OCI-LY1 (cell line): ENCODE measurements at regions not wholly inside any gene's neighbourhood (a gene's known extent, or its start where the extent isn't known, plus 50 kb on each side); places are given as distances from the start of the nearest gene placed in this dataset.

ENCODE experiments used
- EZH2 ChIP-seq: fragments of 200-600 bp; sonication (generic), shearing (Covaris generic); IDR thresholded peaks from 2 replicates; pipeline ENCODE4 v1.8.0; 2017; ENCODE audit warnings: borderline replicate concordance, mixed run types, mild to moderate bottlenecking, antibody characterized with exemption, low read length, moderate library complexity, mixed read lengths
- TF ChIP-seq, protein P1 (sequence below): fragments of 200-600 bp; sonication (generic), shearing (Covaris generic); IDR thresholded peaks from 2 replicates; pipeline ENCODE4 v1.5.1; 2017; ENCODE audit warnings: mild to moderate bottlenecking, antibody characterized with exemption, low read length, moderate library complexity, mixed read lengths

DNA sequence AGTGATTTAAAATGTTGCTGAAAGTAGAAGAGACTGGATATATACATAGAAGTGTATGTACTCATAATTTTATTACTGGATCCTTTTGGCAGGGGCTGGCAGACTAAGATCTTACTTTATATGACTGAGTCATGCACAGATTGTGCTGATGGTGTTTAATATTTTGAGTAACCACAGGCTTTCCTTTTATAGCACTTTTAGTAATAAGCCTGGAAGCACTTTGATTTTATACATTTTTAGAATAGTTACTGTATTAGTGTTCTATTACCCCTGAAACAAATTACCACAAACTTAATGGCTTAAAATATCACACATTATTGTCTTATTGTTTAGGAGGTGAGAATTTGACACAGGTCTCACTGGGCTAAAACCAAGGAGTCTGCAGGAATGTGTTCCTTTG, 113.4 kb upstream of the CDH8 start:
- TF ChIP-seq, protein P1, sequence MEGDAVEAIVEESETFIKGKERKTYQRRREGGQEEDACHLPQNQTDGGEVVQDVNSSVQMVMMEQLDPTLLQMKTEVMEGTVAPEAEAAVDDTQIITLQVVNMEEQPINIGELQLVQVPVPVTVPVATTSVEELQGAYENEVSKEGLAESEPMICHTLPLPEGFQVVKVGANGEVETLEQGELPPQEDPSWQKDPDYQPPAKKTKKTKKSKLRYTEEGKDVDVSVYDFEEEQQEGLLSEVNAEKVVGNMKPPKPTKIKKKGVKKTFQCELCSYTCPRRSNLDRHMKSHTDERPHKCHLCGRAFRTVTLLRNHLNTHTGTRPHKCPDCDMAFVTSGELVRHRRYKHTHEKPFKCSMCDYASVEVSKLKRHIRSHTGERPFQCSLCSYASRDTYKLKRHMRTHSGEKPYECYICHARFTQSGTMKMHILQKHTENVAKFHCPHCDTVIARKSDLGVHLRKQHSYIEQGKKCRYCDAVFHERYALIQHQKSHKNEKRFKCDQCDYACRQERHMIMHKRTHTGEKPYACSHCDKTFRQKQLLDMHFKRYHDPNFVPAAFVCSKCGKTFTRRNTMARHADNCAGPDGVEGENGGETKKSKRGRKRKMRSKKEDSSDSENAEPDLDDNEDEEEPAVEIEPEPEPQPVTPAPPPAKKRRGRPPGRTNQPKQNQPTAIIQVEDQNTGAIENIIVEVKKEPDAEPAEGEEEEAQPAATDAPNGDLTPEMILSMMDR = no peak
- no peak for TF ChIP-seq EZH2
